ENCODE measurements at regions not wholly inside any gene's neighbourhood (a gene's known extent, or its start where the extent isn't known, plus 50 kb on each side); places are given as distances from the start of the nearest gene placed in this dataset.

DNA sequence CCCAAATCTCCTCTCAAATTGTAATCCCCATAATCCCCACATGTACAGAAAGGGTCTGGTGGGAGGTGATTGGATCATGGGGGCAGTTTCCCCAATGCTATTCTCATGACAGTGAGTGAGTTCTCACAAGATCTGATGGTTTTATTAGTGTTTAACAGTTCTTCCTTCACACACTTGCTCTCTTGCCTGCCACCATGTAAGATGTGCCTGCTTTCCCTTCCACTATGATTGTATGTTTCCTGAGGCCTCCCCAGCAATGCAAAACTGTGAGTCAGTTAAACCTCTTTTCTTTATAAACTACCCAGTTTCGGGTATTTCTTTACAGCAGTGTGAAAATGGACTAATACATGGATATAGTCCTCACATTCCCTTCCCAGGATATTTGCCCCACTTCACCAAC lies 126.7 kb upstream of the SPATA12 start:
- H3K27me3 ChIP-seq, result no peaks in the 10 kb centered on the region
- no peaks in the 10 kb centered on the region for H3K36me3 ChIP-seq
- WGBS, 5 donors, result 92 to 97% (median 95%) methylated on average over 1 of the region's 1 CpG
- intact Hi-C loops (cut with DNase I; ENCODE audit: low total_unique reads), result no loop called here
- no peak overlapping the region for H3K27ac ChIP-seq
- DNase-seq, result no peak
- no peak overlapping the region for H3K4me3 ChIP-seq
- peaks cover 0 to 22% (median 5%) of the 10 kb centered on the region in 4 donors for H3K4me1 ChIP-seq
- peaks cover 0 to 10% (median 0%) of the 10 kb centered on the region in 4 donors for H3K9me3 ChIP-seq
- no peak for TF ChIP-seq POLR2A (IDR thresholded peaks at IDR 0.05)
- no peak for TF ChIP-seq EP300 (IDR thresholded peaks at IDR 0.05)
- TF ChIP-seq POLR2AphosphoS5 (IDR thresholded peaks at IDR 0.05), result no peak
- TF ChIP-seq CTCF (IDR thresholded peaks at IDR 0.05), result no peak

GRCh38 chr3:56932866-56933265 lies 127.6 kb upstream of the SPATA12 start:
- no peak for DNase-seq
- 85 to 92% (median 87%) methylated on average over 3 of the region's 3 CpGs for WGBS, 5 donors
- no peak overlapping the region for H3K4me3 ChIP-seq
- no peaks in the 10 kb centered on the region for H3K36me3 ChIP-seq
- intact Hi-C loops (cut with DNase I; ENCODE audit: low total_unique reads), result no loop called here
- peaks cover 0 to 10% (median 0%) of the 10 kb centered on the region in 4 donors for H3K9me3 ChIP-seq
- no peaks in the 10 kb centered on the region for H3K27me3 ChIP-seq
- H3K4me1 ChIP-seq, result peaks cover 5 to 32% (median 14%) of the 10 kb centered on the region in 4 donors
- TF ChIP-seq EP300 (IDR thresholded peaks at IDR 0.05) (no peak), POLR2AphosphoS5 (IDR thresholded peaks at IDR 0.05) (no peak), POLR2A (IDR thresholded peaks at IDR 0.05) (no peak), CTCF (IDR thresholded peaks at IDR 0.05) (no peak)
- no peak overlapping the region for H3K27ac ChIP-seq

- no peak overlapping the region for H3K27ac ChIP-seq
- no peaks in the 10 kb centered on the region for H3K27me3 ChIP-seq
- H3K36me3 ChIP-seq, result no peaks in the 10 kb centered on the region
- TF ChIP-seq CTCF (IDR thresholded peaks at IDR 0.05), result no peak
- no peak for TF ChIP-seq POLR2AphosphoS5 (IDR thresholded peaks at IDR 0.05)
- no peak for TF ChIP-seq POLR2A (IDR thresholded peaks at IDR 0.05)
- TF ChIP-seq EP300 (IDR thresholded peaks at IDR 0.05), result no peak
- no peak for DNase-seq
- peaks cover 6 to 40% (median 18%) of the 10 kb centered on the region in 4 donors for H3K4me1 ChIP-seq
- intact Hi-C loops (cut with DNase I; ENCODE audit: low total_unique reads), result no loop called here
- no peak overlapping the region for H3K4me3 ChIP-seq
- peaks cover 0 to 10% (median 0%) of the 10 kb centered on the region in 4 donors for H3K9me3 ChIP-seq
Observed at GRCh38 chr3:56931836-56932235, 128.6 kb upstream of the SPATA12 start.

GRCh38 chr3:56930706-56931105 lies 129.0 kb upstream of the ARHGEF3 start:
- H3K4me3 ChIP-seq, result no peak overlapping the region
- WGBS, 5 donors, result 86 to 97% (median 91%) methylated on average over 5 of the region's 5 CpGs
- H3K9me3 ChIP-seq, result peaks cover 0 to 10% (median 0%) of the 10 kb centered on the region in 4 donors
- peaks cover 13 to 51% (median 23%) of the 10 kb centered on the region in 4 donors for H3K4me1 ChIP-seq
- H3K27ac ChIP-seq, result no peak overlapping the region
- H3K36me3 ChIP-seq, result no peaks in the 10 kb centered on the region
- H3K27me3 ChIP-seq, result no peaks in the 10 kb centered on the region
- DNase-seq, result no peak
- intact Hi-C loops (cut with DNase I; ENCODE audit: low total_unique reads), result no loop called here
- no peak for TF ChIP-seq POLR2A (IDR thresholded peaks at IDR 0.05)

GRCh38 chr3:56929809-56930615 lies 128.3 kb upstream of the ARHGEF3 start:
- Histone ChIP-seq H3K27ac (no peak overlapping the region), H3K36me3 (no peaks in the 10 kb centered on the region), H3K4me3 (no peak overlapping the region), H3K27me3 (no peaks in the 10 kb centered on the region), H3K4me1 (peaks cover 13 to 58% (median 24%) of the 10 kb centered on the region in 4 donors), H3K9me3 (peaks cover 0 to 10% (median 0%) of the 10 kb centered on the region in 4 donors)
- DNase-seq, result no peak
- 48 to 71% (median 63%) methylated on average over 10 of the region's 10 CpGs for WGBS, 5 donors
- TF ChIP-seq POLR2A (IDR thresholded peaks at IDR 0.05), result no peak
- no peak for TF ChIP-seq EP300 (IDR thresholded peaks at IDR 0.05)
- TF ChIP-seq CTCF (IDR thresholded peaks at IDR 0.05), result no peak
- TF ChIP-seq POLR2AphosphoS5 (IDR thresholded peaks at IDR 0.05), result no peak
- intact Hi-C loops (cut with DNase I; ENCODE audit: low total_unique reads), result loop anchor here (10.0 kb wide), 1 partner anchor 55 kb away; no protein-coding TSS in a partner anchor

All from stomach (tissue), 8 donors.